ENCODE measurements at regions not wholly inside any gene's neighbourhood (a gene's known extent, or its start where the extent isn't known, plus 50 kb on each side); places are given as distances from the start of the nearest gene placed in this dataset.
"Not testable (repeated sequence)": the region's sequence is repeated elsewhere in the genome, so short reads cannot be mapped to it uniquely, and the experiment has no call there.

DNA sequence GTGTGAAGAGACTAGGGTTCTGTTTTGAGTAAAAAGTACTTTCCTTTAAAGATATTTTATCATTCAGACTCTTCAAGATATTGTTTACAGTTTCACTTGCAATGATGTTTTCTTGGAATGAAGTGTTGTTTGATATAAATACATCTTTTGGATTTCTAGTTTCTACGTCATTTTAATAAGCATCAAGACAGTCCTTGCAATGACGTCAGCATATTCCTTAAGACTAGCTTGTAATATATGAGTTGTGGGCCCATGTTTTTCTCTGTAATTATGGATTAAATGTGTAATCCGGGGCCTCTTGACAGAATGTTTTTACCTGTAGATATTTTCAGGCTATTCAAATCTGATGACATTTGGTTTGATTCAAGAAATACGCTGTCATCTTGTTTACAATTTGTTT, 66.1 kb downstream of the RBMX2 start:
- DNase-seq: no peak

- no peak for DNase-seq
These were observed 66.7 kb downstream of the RBMX2 start for GRCh38 chrX:130468395-130468923.

DNA sequence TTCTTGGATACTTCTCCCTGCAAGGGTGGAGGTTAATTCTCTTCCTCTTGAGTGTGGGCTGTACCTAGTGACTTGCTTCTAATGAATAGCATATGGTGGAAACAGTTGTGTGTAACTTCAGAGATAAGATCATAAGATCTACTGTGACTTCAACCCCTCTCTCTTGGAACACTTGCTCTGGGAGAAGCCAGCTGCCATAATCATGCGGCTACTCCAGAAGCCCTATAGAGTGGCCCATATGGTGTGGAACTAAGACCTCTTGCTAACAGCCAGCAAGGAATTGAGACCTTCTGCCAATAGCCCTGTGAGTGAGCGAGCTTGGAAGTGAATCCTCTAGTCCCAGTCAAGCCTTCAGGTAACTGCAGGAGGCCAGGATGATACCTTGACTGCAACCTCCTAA, 81.1 kb downstream of the RBMX2 start:
- no peak for DNase-seq

DNA sequence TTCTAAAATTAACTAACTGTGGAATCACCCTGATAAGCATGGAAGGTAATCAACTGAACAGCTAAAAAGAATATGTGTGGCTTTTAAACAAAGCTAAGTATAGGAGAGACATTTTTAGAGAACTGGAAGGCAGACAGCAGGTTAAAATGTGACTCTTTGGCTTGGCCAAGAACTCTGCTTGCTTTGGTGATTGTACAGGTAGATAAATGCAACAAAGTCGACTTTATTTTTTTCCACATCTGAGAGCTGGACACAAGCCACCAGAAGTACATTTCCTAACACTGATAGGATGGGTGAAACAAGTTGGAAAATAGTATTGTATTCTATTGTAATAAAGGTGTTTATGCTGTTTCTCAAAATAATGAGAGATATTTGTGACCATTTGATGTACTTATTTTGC, 84.1 kb downstream of the RBMX2 start:
- no peak for DNase-seq

DNA sequence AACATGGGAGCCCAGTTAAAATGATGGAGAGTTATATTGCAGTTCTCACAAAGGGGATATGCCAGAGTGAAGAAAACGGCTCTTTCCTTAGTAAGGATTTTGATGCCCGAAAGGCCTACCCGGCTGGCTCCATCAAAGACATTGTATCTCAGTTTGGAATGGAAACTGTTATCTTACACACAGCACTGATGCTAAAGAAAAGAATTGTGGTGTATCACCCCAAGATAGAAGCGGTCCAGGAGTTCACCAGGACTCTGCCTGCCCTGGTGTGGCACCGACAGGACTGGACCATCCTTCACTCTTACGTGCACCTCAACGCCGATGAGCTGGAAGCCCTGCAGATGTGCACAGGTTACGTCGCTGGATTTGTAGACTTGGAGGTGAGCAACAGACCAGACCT, 93.7 kb downstream of the RBMX2 start:
- DNase-seq: not testable (repeated sequence)

DNA sequence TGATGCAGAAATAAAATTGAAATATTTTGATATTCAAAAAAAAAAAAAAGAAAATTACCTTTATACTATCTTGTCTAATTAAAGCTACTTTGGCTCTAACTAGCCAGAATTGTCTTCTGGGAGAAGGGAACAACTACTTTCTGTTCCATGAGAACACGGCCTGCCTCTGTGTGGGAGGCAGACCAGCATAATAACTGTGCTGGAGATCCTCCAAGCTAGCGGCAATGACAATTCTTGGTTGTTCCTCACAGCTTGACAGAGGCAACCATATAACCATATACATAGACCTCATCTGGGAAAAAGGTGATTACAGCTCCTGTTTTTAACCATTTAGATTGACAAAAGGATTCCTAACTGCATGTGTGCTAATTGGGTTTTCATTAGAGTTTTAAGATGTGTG, 95.7 kb downstream of the RBMX2 start:
- DNase-seq: no peak

DNA sequence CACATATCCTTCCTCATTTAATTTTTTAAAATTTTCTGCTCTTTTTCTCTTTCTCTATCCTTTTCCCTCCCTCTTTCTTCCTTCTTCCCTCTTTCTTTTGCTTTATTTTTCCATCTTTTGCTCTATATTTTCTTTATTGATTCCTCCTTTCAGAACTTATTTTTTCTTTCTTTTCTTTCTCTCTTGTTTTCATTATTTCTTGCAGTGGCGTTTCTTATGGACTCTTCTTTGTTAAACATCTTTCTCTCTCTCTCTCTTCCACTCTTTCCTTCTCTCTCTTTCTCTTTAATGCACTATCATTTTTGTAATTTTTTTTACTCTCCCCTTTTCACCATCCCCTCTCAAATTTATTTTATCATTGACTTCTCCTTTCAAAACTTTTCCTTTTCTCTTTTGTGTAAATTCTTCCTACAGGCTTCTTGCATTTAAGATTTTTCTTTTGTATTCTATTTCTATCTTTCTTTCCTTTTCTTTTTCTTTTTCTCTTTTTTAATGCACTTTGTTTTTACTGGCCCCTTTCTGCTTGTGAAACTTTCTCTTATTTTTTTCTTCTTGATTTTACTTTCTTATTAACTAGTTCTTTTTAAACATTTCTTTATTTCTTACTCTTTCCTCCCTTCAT, 97.0 kb downstream of the RBMX2 start:
- DNase-seq: no peak

GRCh38 chrX:130502016-130502570, 100.3 kb downstream of the RBMX2 start:
- DNase-seq: no peak

- no peak for DNase-seq
These were observed 102.2 kb downstream of the RBMX2 start for GRCh38 chrX:130504019-130504418.

GRCh38 chrX:130507015-130507414, 105.2 kb downstream of the RBMX2 start:
- DNase-seq: no peak

DNA sequence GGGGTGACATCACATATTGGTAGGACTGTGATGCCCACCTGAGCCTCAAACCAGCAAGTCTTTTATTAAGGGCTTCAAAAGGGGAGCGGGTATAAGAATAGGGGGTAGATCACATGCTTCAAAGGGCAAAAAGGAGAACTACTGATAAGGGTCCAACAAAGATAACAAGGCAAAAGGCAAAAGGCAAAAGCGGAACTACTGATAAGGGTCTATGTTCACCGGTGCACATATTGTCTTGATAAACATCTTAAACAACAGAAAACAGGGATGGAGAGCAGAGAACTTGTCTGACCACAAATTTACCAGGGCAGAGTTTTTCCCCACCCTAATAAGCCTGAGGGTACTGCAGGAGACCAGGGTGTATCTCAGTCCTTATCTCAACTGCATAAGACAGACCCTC, 110.7 kb downstream of the RBMX2 start:
- DNase-seq: not testable (repeated sequence)

- DNase-seq: no peak
These were observed 114.3 kb downstream of the RBMX2 start for GRCh38 chrX:130516123-130516522.

GRCh38 chrX:130523460-130524394, 121.9 kb downstream of the RBMX2 start:
- peak; percentile 23 to 69 for DNase-seq

- no peak for DNase-seq
These were observed 122.8 kb downstream of the RBMX2 start for GRCh38 chrX:130524476-130525194.

DNA sequence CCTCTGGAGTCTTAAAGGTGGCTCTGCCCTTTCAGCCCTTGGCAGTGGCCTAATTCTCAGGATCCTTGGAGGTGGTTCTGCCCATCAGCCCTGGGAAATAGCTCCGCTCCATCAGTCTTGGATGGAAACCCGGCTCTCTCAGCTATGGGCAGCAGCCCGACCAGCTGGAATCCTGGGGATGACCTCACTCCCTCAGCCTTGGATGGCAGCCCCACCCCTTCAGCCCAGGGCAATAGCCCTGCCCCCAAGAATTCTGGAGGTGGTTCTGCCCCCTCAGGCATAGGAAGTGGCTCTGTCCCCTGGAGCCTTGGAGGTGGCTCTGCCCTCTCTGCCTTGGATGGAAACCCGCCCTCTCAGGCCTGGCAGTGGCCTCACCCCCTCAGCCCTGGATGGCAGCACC, 127.7 kb downstream of the RBMX2 start:
- no peak for DNase-seq

DNA sequence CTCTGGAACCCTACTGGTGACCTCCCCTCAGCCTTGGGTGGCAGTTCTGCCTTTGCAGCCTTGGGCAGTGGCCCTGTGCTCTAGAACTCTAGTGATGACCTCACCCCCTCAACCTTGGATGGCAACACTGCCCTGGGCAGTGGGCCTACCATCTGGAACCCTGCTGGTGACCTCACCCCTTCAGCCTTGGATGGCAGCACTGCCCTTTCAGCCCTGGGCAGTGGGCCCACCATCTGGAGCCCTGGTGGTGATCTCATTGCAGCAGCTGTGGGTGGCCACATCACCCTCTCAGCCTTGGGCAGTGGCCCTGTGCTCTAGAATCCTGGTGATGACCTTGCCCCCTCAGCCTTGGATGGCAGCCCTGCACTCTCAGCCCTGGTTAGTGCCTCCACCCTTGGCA, 129.3 kb downstream of the RBMX2 start:
- DNase-seq: peak in 1 of 2 experiments; percentile 31

GRCh38 chrX:130539721-130540321, 138.0 kb downstream of the RBMX2 start:
- peak; percentile 13 to 65 for DNase-seq

- DNase-seq: no peak
These were observed 142.0 kb downstream of the RBMX2 start for GRCh38 chrX:130543603-130544325.

DNA sequence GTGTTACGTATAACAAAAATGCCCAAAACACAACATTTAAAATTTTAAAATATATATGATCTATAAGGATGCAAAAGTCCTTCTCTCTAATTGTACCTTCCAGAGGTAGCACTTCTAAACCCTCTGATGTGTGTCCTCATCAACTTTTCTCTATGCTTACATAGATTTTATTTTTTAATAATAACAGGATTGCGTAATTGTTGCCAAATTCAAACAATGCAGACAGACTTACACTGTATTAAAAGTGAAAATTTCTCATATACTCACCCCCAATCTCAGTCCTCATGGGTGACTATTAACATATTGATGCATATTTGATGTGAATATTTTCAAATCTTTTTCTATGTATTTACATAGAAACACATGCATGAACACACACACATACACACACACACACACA, 144.0 kb downstream of the RBMX2 start:
- no peak for DNase-seq

DNA sequence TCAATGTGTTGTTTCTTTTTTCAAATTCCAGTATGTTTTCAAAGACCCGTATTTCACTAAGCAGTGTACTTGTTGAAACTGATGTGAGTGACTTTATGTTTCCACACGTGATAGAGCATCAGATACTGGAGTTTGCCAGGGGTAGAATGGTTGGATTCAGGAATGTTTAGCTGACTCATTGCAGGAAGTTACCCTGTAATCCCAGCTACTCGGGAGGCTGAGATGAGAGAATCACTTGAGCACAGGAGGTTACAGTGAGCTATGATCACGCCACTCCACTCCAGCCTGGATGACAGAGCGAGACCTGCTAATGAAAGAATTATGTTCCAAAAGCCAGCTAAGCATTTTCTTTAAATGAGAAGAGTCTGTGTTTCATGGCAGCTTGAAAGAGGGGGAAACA, 147.6 kb downstream of the RBMX2 start:
- DNase-seq: not testable (repeated sequence)

GRCh38 chrX:130550351-130550750, 148.6 kb downstream of the RBMX2 start:
- DNase-seq: no peak

Measured in NCI-H446 (cell line).